GM19240 (cell line): ENCODE measurements at regions not wholly inside any gene's neighbourhood (a gene's known extent, or its start where the extent isn't known, plus 50 kb on each side); places are given as distances from the start of the nearest gene placed in this dataset.

Source experiments
- DNase-seq: peaks from one replicate; pipeline ENCODE4 v3.0.0; 2011; ENCODE audit warnings: low spot score; ENCODE audit not compliant: insufficient read length

GRCh38 chr3:107992976-107993684, 97.7 kb downstream of the CD47 start:
- no peak for DNase-seq

GRCh38 chr3:107990926-107991325, 99.9 kb downstream of the CD47 start:
- DNase-seq, result no peak

- DNase-seq, result no peak
Measured at GRCh38 chr3:107990433-107990832, 100.4 kb downstream of the CD47 start.

- no peak for DNase-seq
Measured at GRCh38 chr3:107989661-107990060, 101.2 kb downstream of the CD47 start.

- DNase-seq, result no peak
Measured at GRCh38 chr3:107988460-107989175, 102.2 kb downstream of the CD47 start.

GRCh38 chr3:107987036-107987939, 103.5 kb downstream of the CD47 start:
- no peak for DNase-seq

- DNase-seq, result no peak
Measured at GRCh38 chr3:107986505-107986904, 104.3 kb downstream of the CD47 start.

- no peak for DNase-seq
Measured at GRCh38 chr3:107985496-107985895, 105.3 kb downstream of the CD47 start.

GRCh38 chr3:107983247-107983646, 107.6 kb downstream of the CD47 start:
- no peak for DNase-seq

GRCh38 chr3:107982165-107982564, 108.7 kb downstream of the CD47 start:
- DNase-seq, result no peak

- DNase-seq, result no peak
Measured at GRCh38 chr3:107981471-107982111, 109.2 kb downstream of the CD47 start.

GRCh38 chr3:107979538-107979937, 111.3 kb downstream of the CD47 start:
- no peak for DNase-seq

- DNase-seq, result no peak
Measured at GRCh38 chr3:107978131-107979055, 112.4 kb downstream of the CD47 start.

- DNase-seq, result no peak
Measured at GRCh38 chr3:107977221-107978130, 113.4 kb downstream of the CD47 start.

- no peak for DNase-seq
Measured at GRCh38 chr3:107976202-107976800, 114.5 kb downstream of the CD47 start.

- DNase-seq, result no peak
Measured at GRCh38 chr3:107975529-107976201, 115.2 kb downstream of the CD47 start.

GRCh38 chr3:107973961-107974360, 116.9 kb downstream of the CD47 start:
- DNase-seq, result no peak

- no peak for DNase-seq
Measured at GRCh38 chr3:107973152-107973551, 117.7 kb downstream of the CD47 start.
